H9 (cell line): ENCODE measurements at regions not wholly inside any gene's neighbourhood (a gene's known extent, or its start where the extent isn't known, plus 50 kb on each side); places are given as distances from the start of the nearest gene placed in this dataset.

Experiments
- DNase-seq: peaks from one replicate; pipeline ENCODE4 v3.0.0-alpha.2; 2017
- H2AFZ ChIP-seq: one replicate; pipeline ENCODE4 v1.6.1; 2013; ENCODE audit warnings: mild to moderate bottlenecking, low read length, control low read depth, moderate library complexity
- H2AK5ac ChIP-seq: 2 replicates; pipeline ENCODE4 v1.6.1; 2013; ENCODE audit warnings: low read length, control low read depth, mixed read lengths; ENCODE audit not compliant: insufficient read length
- H2BK120ac ChIP-seq: one replicate; pipeline ENCODE4 v1.6.1; 2013; ENCODE audit warnings: low read depth, mild to moderate bottlenecking, low read length, control low read depth, inconsistent platforms; ENCODE audit not compliant: poor library complexity, severe bottlenecking
- H2BK12ac ChIP-seq: 2 replicates; pipeline ENCODE4 v1.6.1; 2013; ENCODE audit warnings: low read length, control low read depth, mixed read lengths, low read depth; ENCODE audit not compliant: insufficient read length
- H2BK15ac ChIP-seq: 2 replicates; pipeline ENCODE4 v1.6.1; 2013; ENCODE audit warnings: low read depth, low read length, control low read depth
- H2BK20ac ChIP-seq: one replicate; pipeline ENCODE4 v1.6.1; 2013; ENCODE audit warnings: low read depth, mild to moderate bottlenecking, low read length, control low read depth, inconsistent platforms; ENCODE audit not compliant: poor library complexity, severe bottlenecking
- H2BK5ac ChIP-seq: 2 replicates; pipeline ENCODE4 v1.6.1; 2013; ENCODE audit warnings: low read length, control low read depth, mixed read lengths; ENCODE audit not compliant: insufficient read length
- H3K14ac ChIP-seq: 2 replicates; pipeline ENCODE4 v1.6.1; 2013; ENCODE audit warnings: low read length, control low read depth; ENCODE audit not compliant: insufficient read depth
- H3K18ac ChIP-seq: 2 replicates; pipeline ENCODE4 v1.6.1; 2013; ENCODE audit warnings: low read depth, mild to moderate bottlenecking, mixed read lengths, low read length, control low read depth; ENCODE audit not compliant: insufficient read length
- H3K23ac ChIP-seq: 2 replicates; pipeline ENCODE4 v1.6.1; 2013; ENCODE audit warnings: low read length, control low read depth, mixed read lengths, low read depth; ENCODE audit not compliant: insufficient read length
- H3K23me2 ChIP-seq: 2 replicates; pipeline ENCODE4 v1.6.1; 2013; ENCODE audit warnings: low read depth, mild to moderate bottlenecking, mixed read lengths, low read length, control low read depth; ENCODE audit not compliant: insufficient read length, poor library complexity, severe bottlenecking
- H3K27ac ChIP-seq: 2 replicates; pipeline ENCODE4 v1.5.1; 2013; ENCODE audit warnings: low read length, control low read depth, mixed read lengths, low read depth; ENCODE audit not compliant: insufficient read length
- H3K27me3 ChIP-seq: 2 replicates; pipeline ENCODE4 v1.6.1; 2013; ENCODE audit warnings: low read length, control low read depth, inconsistent platforms; ENCODE audit not compliant: insufficient read depth
- H3K4ac ChIP-seq: 2 replicates; pipeline ENCODE4 v1.6.1; 2013; ENCODE audit warnings: low read depth, mild to moderate bottlenecking, control low read depth, inconsistent platforms, low read length, moderate library complexity
- H3K4me1 ChIP-seq: 2 replicates; pipeline ENCODE4 v1.6.1; 2013; ENCODE audit warnings: low read length, control low read depth, inconsistent platforms; ENCODE audit not compliant: insufficient read depth
- H3K4me2 ChIP-seq: 2 replicates; pipeline ENCODE4 v1.6.1; 2013; ENCODE audit warnings: low read length, control low read depth, mixed read lengths; ENCODE audit not compliant: insufficient read length, insufficient read depth
- H3K56ac ChIP-seq: 2 replicates; pipeline ENCODE4 v1.6.1; 2013; ENCODE audit warnings: low read depth, mild to moderate bottlenecking, mixed read lengths, low read length, control low read depth; ENCODE audit not compliant: insufficient read length
- H3K79me1 ChIP-seq: 2 replicates; pipeline ENCODE4 v1.6.1; 2013; ENCODE audit warnings: low read depth, mild to moderate bottlenecking, moderate library complexity, low read length, control low read depth, inconsistent platforms; ENCODE audit not compliant: insufficient read depth, poor library complexity, severe bottlenecking
- H3K79me2 ChIP-seq: 2 replicates; pipeline ENCODE4 v1.6.1; 2013; ENCODE audit warnings: low read length, control low read depth, inconsistent platforms; ENCODE audit not compliant: insufficient read depth
- H3K9ac ChIP-seq: 2 replicates; pipeline ENCODE4 v1.6.1; 2013; ENCODE audit warnings: low read length, control low read depth, mixed read lengths; ENCODE audit not compliant: insufficient read length; ENCODE audit errors: extremely low read depth
- H3K9me3 ChIP-seq: one replicate; pipeline ENCODE4 v1.6.1; 2013; ENCODE audit warnings: low read depth, low read length, inconsistent platforms; ENCODE audit not compliant: control insufficient read depth
- H3T11ph ChIP-seq: one replicate; pipeline ENCODE4 v1.6.1; 2013; ENCODE audit warnings: mild to moderate bottlenecking, low read length, control low read depth, inconsistent platforms
- H4K20me1 ChIP-seq: one replicate; pipeline ENCODE4 v1.6.1; 2013; ENCODE audit not compliant: control insufficient read depth, insufficient read length, insufficient read depth
- H4K5ac ChIP-seq: 2 replicates; pipeline ENCODE4 v1.6.1; 2013; ENCODE audit warnings: low read depth, mild to moderate bottlenecking, mixed read lengths, low read length, control low read depth; ENCODE audit not compliant: insufficient read length
- H4K8ac ChIP-seq: replicated peaks from 2 replicates; pipeline ENCODE4 v1.6.1; 2013; ENCODE audit warnings: low read length, control low read depth, mixed read lengths, low read depth; ENCODE audit not compliant: insufficient read length
- H4K91ac ChIP-seq: 2 replicates; pipeline ENCODE4 v1.6.1; 2013; ENCODE audit warnings: low read depth, mild to moderate bottlenecking, moderate library complexity, mixed read lengths, low read length, control low read depth; ENCODE audit not compliant: insufficient read length
- H3K27ac Mint-ChIP-seq, 3 experiments: 2 replicates in 2 of 3; 3 replicates in 1 of 3; pipeline ENCODE4 v1.8.0; 2020 to 2021; ENCODE audit warnings: mixed read lengths in 3 of 3, mild to moderate bottlenecking in 1 of 3, moderate library complexity in 1 of 3
- H3K27me3 Mint-ChIP-seq: 2 replicates; pipeline ENCODE4 v1.8.0; 2021; ENCODE audit warnings: low read depth, mild to moderate bottlenecking, moderate library complexity, mixed read lengths
- H3K36me3 Mint-ChIP-seq, 3 experiments: 2 replicates in 2 of 3; 3 replicates in 1 of 3; pipeline ENCODE4 v1.8.0; 2020 to 2021; ENCODE audit warnings: low read depth in 3 of 3, mixed read lengths in 3 of 3; ENCODE audit not compliant: insufficient read depth in 1 of 3
- H3K4me1 Mint-ChIP-seq, 2 experiments: 2 replicates each; pipeline ENCODE4 v1.8.0; 2020; ENCODE audit warnings: mixed read lengths in 2 of 2
- H3K4me3 Mint-ChIP-seq, 2 experiments: 2 replicates in 1 of 2; 3 replicates in 1 of 2; pipeline ENCODE4 v1.8.0; 2020 to 2021; ENCODE audit warnings: mild to moderate bottlenecking in 2 of 2, mixed read lengths in 2 of 2, moderate library complexity in 1 of 2
- H3K9me3 Mint-ChIP-seq, 2 experiments: 2 replicates in 1 of 2; 3 replicates in 1 of 2; pipeline ENCODE4 v1.8.0; 2020; ENCODE audit warnings: mild to moderate bottlenecking in 2 of 2, mixed read lengths in 2 of 2, moderate library complexity in 1 of 2
- CTCF ChIP-seq: fragments of 200-600 bp; sonication (generic); conservative IDR thresholded peaks from 3 replicates; pipeline ENCODE4 v1.8.0; 2021; ENCODE audit warnings: antibody characterized with exemption, mild to moderate bottlenecking
- WGBS: extraction: QIAGEN DNeasy Blood & Tissue Kit; methylation state at CpG from one replicate; pipeline ENCODE4 v1.1.7; 2013; ENCODE audit warnings: missing lambda C conversion rate, low lambda C conversion rate, mixed read lengths; ENCODE audit not compliant: insufficient read length; ENCODE audit errors: extremely low coverage; 5-methylcytosine and 5-hydroxymethylcytosine counted together

GRCh38 chr10:44674536-44675386, 236.4 kb upstream of the TMEM72 start:
- Histone ChIP-seq H3K9ac (no peak overlapping the region), H2BK15ac (no peak overlapping the region), H3K18ac (no peak overlapping the region), H3K56ac (no peak overlapping the region), H3K79me2 (no peaks in the 10 kb centered on the region), H3K14ac (no peak overlapping the region), H3T11ph (no peak overlapping the region), H2AK5ac (no peak overlapping the region), H2BK120ac (no peak overlapping the region), H3K4ac (no peak overlapping the region), H3K27ac (no peak overlapping the region), H2BK20ac (no peak overlapping the region), H2AFZ (no peak overlapping the region), H2BK5ac (no peak overlapping the region), H3K9me3 (no peaks in the 10 kb centered on the region), H4K8ac (no peak overlapping the region), H3K4me1 (no peaks in the 10 kb centered on the region), H3K23me2 (no peaks in the 10 kb centered on the region), H4K5ac (no peak overlapping the region), H4K91ac (no peak overlapping the region), H3K4me2 (no peak overlapping the region), H3K79me1 (no peaks in the 10 kb centered on the region), H3K27me3 (no peaks in the 10 kb centered on the region), H4K20me1 (no peaks in the 10 kb centered on the region), H2BK12ac (no peak overlapping the region), H3K23ac (no peak overlapping the region)
- H3K4me3 Mint-ChIP-seq = no peak overlapping the region
- peaks cover 0 to 5% of the 10 kb centered on the region in 2 experiments; a peak in 1 of 4 replicates for H3K4me1 Mint-ChIP-seq
- no peaks in the 10 kb centered on the region for H3K27me3 Mint-ChIP-seq
- DNase-seq = no peak
- WGBS = no CpG with 5 or more reads among the region's 6 CpGs
- no peak overlapping the region for H3K27ac Mint-ChIP-seq
- no peaks in the 10 kb centered on the region for H3K36me3 Mint-ChIP-seq
- no peak for TF ChIP-seq CTCF
- H3K9me3 Mint-ChIP-seq = no peaks in the 10 kb centered on the region; a peak in 1 of 5 replicates
